Smooth muscle cell (in vitro differentiated cells): ENCODE measurements at regions not wholly inside any gene's neighbourhood (a gene's known extent, or its start where the extent isn't known, plus 50 kb on each side); places are given as distances from the start of the nearest gene placed in this dataset.

Experiments
- DNase-seq: peaks from one replicate; lab custom pipeline; 2025; ENCODE audit not compliant: unreplicated experiment; lab: John Stamatoyannopoulos, UW
- H2AFZ ChIP-seq: fragments of 200-600 bp; sonication (generic); 2 replicates; pipeline ENCODE4 v1.6.0; 2016; ENCODE audit warnings: antibody characterized with exemption, low read depth, mild to moderate bottlenecking
- H3F3A ChIP-seq: fragments of 200-600 bp; sonication (generic); 2 replicates; pipeline ENCODE4 v1.6.0; 2017; ENCODE audit warnings: antibody characterized with exemption, low read depth
- H3K27ac ChIP-seq: fragments of 200-600 bp; sonication (generic); 2 replicates; pipeline ENCODE4 v1.5.1; 2016; ENCODE audit warnings: low read depth, mild to moderate bottlenecking
- H3K27me3 ChIP-seq: fragments of 200-600 bp; sonication (generic); 2 replicates; pipeline ENCODE4 v1.6.1; 2016; ENCODE audit warnings: low read depth, mild to moderate bottlenecking
- H3K36me3 ChIP-seq: fragments of 200-600 bp; sonication (generic); 2 replicates; pipeline ENCODE4 v1.5.1; 2016; ENCODE audit warnings: low read depth
- H3K4me1 ChIP-seq: fragments of 200-600 bp; sonication (generic); 2 replicates; pipeline ENCODE4 v1.5.1; 2016; ENCODE audit warnings: low read depth
- H3K4me2 ChIP-seq: fragments of 200-600 bp; sonication (generic); 2 replicates; pipeline ENCODE4 v1.6.0; 2016; ENCODE audit warnings: mild to moderate bottlenecking
- H3K4me3 ChIP-seq: fragments of 200-600 bp; sonication (generic); 2 replicates; pipeline ENCODE4 v1.5.1; 2016; ENCODE audit warnings: mild to moderate bottlenecking
- H3K79me2 ChIP-seq: fragments of 200-600 bp; sonication (generic); 2 replicates; pipeline ENCODE4 v1.6.0; 2016; ENCODE audit warnings: low read depth, mild to moderate bottlenecking
- H3K9ac ChIP-seq: fragments of 200-600 bp; sonication (generic); 2 replicates; pipeline ENCODE4 v1.6.0; 2016; ENCODE audit warnings: low read depth
- H3K9me3 ChIP-seq: fragments of 200-600 bp; sonication (generic); replicated peaks from 2 replicates; pipeline ENCODE4 v1.5.1; 2016; ENCODE audit warnings: low read depth
- H4K20me1 ChIP-seq: fragments of 200-600 bp; sonication (generic); 2 replicates; pipeline ENCODE4 v1.6.0; 2016; ENCODE audit warnings: low read depth
- WGBS: methylation state at CpG from one replicate; pipeline ENCODE4 v1.1.7; 2016; ENCODE audit warnings: low lambda C conversion rate; 5-methylcytosine and 5-hydroxymethylcytosine counted together
- TF ChIP-seq, protein P1 (sequence below): fragments of 200-600 bp; sonication (generic); IDR thresholded peaks from 2 replicates; pipeline ENCODE4 v1.5.1; 2017; ENCODE audit warnings: borderline replicate concordance, mild to moderate bottlenecking, antibody characterized with exemption; ENCODE audit not compliant: insufficient read depth, poor library complexity, severe bottlenecking

DNA sequence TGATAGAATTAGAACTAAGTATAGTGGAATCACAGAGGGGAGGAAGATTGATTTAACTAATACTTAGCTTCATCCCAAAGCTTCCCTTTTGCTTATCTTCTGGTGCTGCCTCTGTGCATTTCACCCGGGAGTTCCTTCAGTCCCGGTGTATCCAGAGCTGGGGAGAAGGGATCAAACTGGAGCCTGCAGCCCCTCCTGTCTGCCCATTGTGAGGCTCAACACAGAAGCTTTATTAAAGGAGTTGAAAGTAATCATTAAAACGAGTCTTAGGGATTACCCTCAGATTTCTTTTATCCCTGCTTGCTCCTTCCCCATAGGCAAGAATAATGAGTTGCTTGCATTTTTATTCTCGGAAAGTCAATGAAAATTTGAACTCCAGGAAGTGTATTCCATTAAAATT, 739.7 kb upstream of the DDX18 start:
- Histone ChIP-seq H3K9ac (no peak overlapping the region), H3K27me3 (no peaks in the 10 kb centered on the region), H3K27ac (no peak overlapping the region), H3K4me1 (no peaks in the 10 kb centered on the region), H3K4me3 (no peak overlapping the region), H2AFZ (peak overlapping the region; percentile 77), H3K36me3 (no peaks in the 10 kb centered on the region), H4K20me1 (no peaks in the 10 kb centered on the region), H3F3A (no peaks in the 10 kb centered on the region), H3K79me2 (no peaks in the 10 kb centered on the region), H3K9me3 (no peaks in the 10 kb centered on the region), H3K4me2 (no peak overlapping the region)
- 43% methylated on average over 4 of the region's 4 CpGs for WGBS
- DNase-seq: no peak
- TF ChIP-seq, protein P1, sequence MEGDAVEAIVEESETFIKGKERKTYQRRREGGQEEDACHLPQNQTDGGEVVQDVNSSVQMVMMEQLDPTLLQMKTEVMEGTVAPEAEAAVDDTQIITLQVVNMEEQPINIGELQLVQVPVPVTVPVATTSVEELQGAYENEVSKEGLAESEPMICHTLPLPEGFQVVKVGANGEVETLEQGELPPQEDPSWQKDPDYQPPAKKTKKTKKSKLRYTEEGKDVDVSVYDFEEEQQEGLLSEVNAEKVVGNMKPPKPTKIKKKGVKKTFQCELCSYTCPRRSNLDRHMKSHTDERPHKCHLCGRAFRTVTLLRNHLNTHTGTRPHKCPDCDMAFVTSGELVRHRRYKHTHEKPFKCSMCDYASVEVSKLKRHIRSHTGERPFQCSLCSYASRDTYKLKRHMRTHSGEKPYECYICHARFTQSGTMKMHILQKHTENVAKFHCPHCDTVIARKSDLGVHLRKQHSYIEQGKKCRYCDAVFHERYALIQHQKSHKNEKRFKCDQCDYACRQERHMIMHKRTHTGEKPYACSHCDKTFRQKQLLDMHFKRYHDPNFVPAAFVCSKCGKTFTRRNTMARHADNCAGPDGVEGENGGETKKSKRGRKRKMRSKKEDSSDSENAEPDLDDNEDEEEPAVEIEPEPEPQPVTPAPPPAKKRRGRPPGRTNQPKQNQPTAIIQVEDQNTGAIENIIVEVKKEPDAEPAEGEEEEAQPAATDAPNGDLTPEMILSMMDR: no peak

DNA sequence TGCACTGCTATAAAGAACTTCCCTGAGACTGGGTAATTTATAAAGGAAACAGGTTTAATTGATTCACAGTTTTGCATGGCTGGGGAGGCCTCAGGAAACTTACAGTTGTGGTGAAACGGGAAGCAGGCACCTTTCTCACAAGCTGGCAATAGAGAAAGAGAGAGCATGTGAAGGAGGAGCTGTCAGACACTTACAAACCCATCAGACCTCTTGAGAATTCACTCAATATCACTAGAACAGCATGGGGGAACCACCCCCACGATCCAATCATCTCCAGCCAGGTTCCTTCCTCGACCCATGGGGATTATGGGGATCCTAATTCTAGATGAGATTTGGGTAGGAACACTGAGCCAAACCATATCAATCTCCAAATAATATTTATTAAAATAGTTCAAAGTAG, 729.2 kb upstream of the DDX18 start:
- Histone ChIP-seq H4K20me1 (no peaks in the 10 kb centered on the region), H3K36me3 (no peaks in the 10 kb centered on the region), H3K4me3 (no peak overlapping the region), H3K4me2 (peak overlapping the region; percentile 86), H3K4me1 (peaks cover 28% of the 10 kb centered on the region), H3K27me3 (no peaks in the 10 kb centered on the region), H3K79me2 (no peaks in the 10 kb centered on the region), H3K9ac (no peak overlapping the region), H2AFZ (peak overlapping the region; percentile 18), H3F3A (peaks cover 16% of the 10 kb centered on the region), H3K9me3 (no peaks in the 10 kb centered on the region), H3K27ac (peak overlapping the region; percentile 82)
- DNase-seq: no peak
- 83% methylated on average over 3 of the region's 3 CpGs for WGBS
- TF ChIP-seq, protein P1: no peak

DNA sequence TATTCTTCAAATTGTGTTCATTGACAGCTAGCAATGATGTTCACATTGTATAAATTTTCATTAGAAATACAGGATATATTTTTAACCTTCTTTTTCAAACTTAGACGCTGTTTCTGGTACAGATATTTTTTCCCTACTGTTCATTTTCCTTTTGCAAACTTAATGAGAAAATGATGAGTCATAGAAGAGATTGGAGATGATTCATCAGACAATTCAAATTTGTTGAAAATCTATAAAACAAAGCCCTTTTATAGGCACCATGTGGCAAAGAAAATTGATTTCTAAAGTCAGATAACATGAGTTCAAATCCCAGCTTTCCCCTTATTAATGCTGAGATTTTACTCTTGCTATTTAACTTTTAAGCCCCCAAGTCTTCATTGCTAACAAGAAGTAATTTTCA, 728.8 kb upstream of the DDX18 start:
- H3K36me3 ChIP-seq: no peaks in the 10 kb centered on the region
- no peaks in the 10 kb centered on the region for H3K79me2 ChIP-seq
- H3K9me3 ChIP-seq: no peaks in the 10 kb centered on the region
- TF ChIP-seq, protein P1: no peak
- H3K4me1 ChIP-seq: peaks cover 28% of the 10 kb centered on the region
- H3K4me2 ChIP-seq: peak overlapping the region; percentile 86
- H3K4me3 ChIP-seq: no peak overlapping the region
- peak overlapping the region; percentile 15 for H3K9ac ChIP-seq
- H2AFZ ChIP-seq: no peak overlapping the region
- H3F3A ChIP-seq: peaks cover 16% of the 10 kb centered on the region
- DNase-seq: no peak
- H3K27ac ChIP-seq: peak overlapping the region; percentile 82
- H3K27me3 ChIP-seq: no peaks in the 10 kb centered on the region
- WGBS: 24% methylated on average over 1 of the region's 1 CpG
- no peaks in the 10 kb centered on the region for H4K20me1 ChIP-seq

DNA sequence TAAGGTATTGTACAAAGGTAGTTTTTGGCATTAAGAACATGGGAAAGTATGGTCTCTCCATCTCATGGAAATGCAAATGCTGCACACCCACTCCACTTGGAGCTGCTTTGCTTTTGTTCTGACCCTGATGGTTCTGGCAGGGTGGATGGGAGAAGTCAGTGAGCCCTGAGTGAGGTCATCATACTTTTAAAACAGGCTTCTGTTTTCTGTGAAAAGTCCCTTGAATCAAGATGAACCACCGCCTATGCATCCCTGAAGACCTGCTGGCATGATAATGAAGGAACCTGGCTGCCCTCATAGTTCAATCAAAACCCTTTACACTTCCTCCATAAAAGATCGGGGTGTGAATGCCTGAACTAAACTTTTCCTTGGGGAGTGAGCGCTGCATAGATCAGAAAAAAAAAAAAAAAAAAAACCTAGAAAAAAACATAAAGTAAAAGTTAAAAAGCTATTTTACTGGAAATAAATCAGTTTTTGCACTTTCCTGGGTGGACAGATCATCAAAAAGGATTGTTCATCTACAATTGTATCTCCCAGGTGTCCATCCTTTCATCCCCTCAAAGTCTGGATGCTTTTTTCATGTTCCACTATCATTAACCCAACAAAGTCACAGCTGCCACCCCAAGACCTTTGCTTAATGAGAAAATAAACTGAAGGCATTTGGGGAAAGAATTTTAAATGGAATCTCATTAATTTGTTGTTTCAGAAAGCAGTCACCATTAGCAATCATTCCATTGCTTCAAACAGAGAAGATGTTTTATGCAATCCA, 728.1 kb upstream of the DDX18 start:
- no peaks in the 10 kb centered on the region for H3K79me2 ChIP-seq
- peak overlapping the region; percentile 15 for H3K9ac ChIP-seq
- H2AFZ ChIP-seq: peak overlapping the region; percentile 79
- H3K27ac ChIP-seq: peak overlapping the region; percentile 82
- H3K4me3 ChIP-seq: no peak overlapping the region
- WGBS: 44% methylated on average over 3 of the region's 3 CpGs
- H3F3A ChIP-seq: peaks cover 16% of the 10 kb centered on the region
- no peak for DNase-seq
- no peaks in the 10 kb centered on the region for H3K36me3 ChIP-seq
- H3K4me2 ChIP-seq: peak overlapping the region; percentile 86
- no peaks in the 10 kb centered on the region for H3K27me3 ChIP-seq
- TF ChIP-seq, protein P1: no peak
- H4K20me1 ChIP-seq: no peaks in the 10 kb centered on the region
- no peaks in the 10 kb centered on the region for H3K9me3 ChIP-seq
- H3K4me1 ChIP-seq: peaks cover 28% of the 10 kb centered on the region
